ENCODE measurements at regions not wholly inside any gene's neighbourhood (a gene's known extent, or its start where the extent isn't known, plus 50 kb on each side); places are given as distances from the start of the nearest gene placed in this dataset.
"Not testable (repeated sequence)": the region's sequence is repeated elsewhere in the genome, so short reads cannot be mapped to it uniquely, and the experiment has no call there.

- Mint-ChIP-seq H3K36me3 (no peaks in the 10 kb centered on the region), H3K27ac (no peak overlapping the region), H3K4me3 (no peak overlapping the region), H3K9me3 (no peaks in the 10 kb centered on the region), H3K27me3 (no peaks in the 10 kb centered on the region), H3K4me1 (no peaks in the 10 kb centered on the region)
These were observed 56.2 kb upstream of the LRRTM4 start for GRCh38 chr2:77578354-77578753.

- Mint-ChIP-seq H3K4me1 (no peaks in the 10 kb centered on the region), H3K36me3 (no peaks in the 10 kb centered on the region), H3K4me3 (no peak overlapping the region), H3K27me3 (no peaks in the 10 kb centered on the region), H3K27ac (no peak overlapping the region), H3K9me3 (peaks cover 6% of the 10 kb centered on the region)
These were observed 57.0 kb upstream of the LRRTM4 start for GRCh38 chr2:77579076-77579769.

GRCh38 chr2:77588438-77588837 lies 66.3 kb upstream of the LRRTM4 start:
- Mint-ChIP-seq H3K4me1 (no peaks in the 10 kb centered on the region), H3K36me3 (no peaks in the 10 kb centered on the region), H3K4me3 (no peak overlapping the region), H3K27ac (no peak overlapping the region), H3K9me3 (peaks cover 7% of the 10 kb centered on the region), H3K27me3 (no peaks in the 10 kb centered on the region)

GRCh38 chr2:77590298-77590917 lies 68.2 kb upstream of the LRRTM4 start:
- H3K4me3 Mint-ChIP-seq = no peak overlapping the region
- H3K27ac Mint-ChIP-seq = no peak overlapping the region
- H3K27me3 Mint-ChIP-seq = no peaks in the 10 kb centered on the region
- H3K9me3 Mint-ChIP-seq = peaks cover 6% of the 10 kb centered on the region
- H3K36me3 Mint-ChIP-seq = no peaks in the 10 kb centered on the region
- H3K4me1 Mint-ChIP-seq = no peaks in the 10 kb centered on the region

- not testable (repeated sequence) for H3K9me3 Mint-ChIP-seq, H3K4me1 Mint-ChIP-seq, H3K36me3 Mint-ChIP-seq, H3K4me3 Mint-ChIP-seq, H3K27ac Mint-ChIP-seq, H3K27me3 Mint-ChIP-seq
These were observed 70.8 kb upstream of the LRRTM4 start for GRCh38 chr2:77592955-77593354.

- H3K36me3 Mint-ChIP-seq = no peaks in the 10 kb centered on the region
- H3K4me1 Mint-ChIP-seq = no peaks in the 10 kb centered on the region
- H3K4me3 Mint-ChIP-seq = no peak overlapping the region
- H3K9me3 Mint-ChIP-seq = peaks cover 10% of the 10 kb centered on the region
- no peak overlapping the region for H3K27ac Mint-ChIP-seq
- no peaks in the 10 kb centered on the region for H3K27me3 Mint-ChIP-seq
These were observed 80.6 kb upstream of the LRRTM4 start for GRCh38 chr2:77602771-77603170.

- no peaks in the 10 kb centered on the region for H3K27me3 Mint-ChIP-seq
- H3K36me3 Mint-ChIP-seq = no peaks in the 10 kb centered on the region
- no peaks in the 10 kb centered on the region for H3K4me1 Mint-ChIP-seq
- no peak overlapping the region for H3K4me3 Mint-ChIP-seq
- H3K27ac Mint-ChIP-seq = no peak overlapping the region
- peaks cover 9% of the 10 kb centered on the region for H3K9me3 Mint-ChIP-seq
These were observed 83.1 kb upstream of the LRRTM4 start for GRCh38 chr2:77604953-77605929.

GRCh38 chr2:77608510-77608909 lies 86.3 kb upstream of the LRRTM4 start:
- Mint-ChIP-seq H3K27ac (no peak overlapping the region), H3K4me1 (no peaks in the 10 kb centered on the region), H3K36me3 (no peaks in the 10 kb centered on the region), H3K4me3 (no peak overlapping the region), H3K9me3 (peaks cover 5% of the 10 kb centered on the region), H3K27me3 (no peaks in the 10 kb centered on the region)

- Mint-ChIP-seq H3K4me3 (no peak overlapping the region), H3K27me3 (no peaks in the 10 kb centered on the region), H3K9me3 (peaks cover 4% of the 10 kb centered on the region), H3K4me1 (no peaks in the 10 kb centered on the region), H3K27ac (no peak overlapping the region), H3K36me3 (no peaks in the 10 kb centered on the region)
These were observed 107.4 kb upstream of the LRRTM4 start for GRCh38 chr2:77629539-77629938.

- no peak overlapping the region for H3K27ac Mint-ChIP-seq
- H3K4me1 Mint-ChIP-seq = no peaks in the 10 kb centered on the region
- H3K27me3 Mint-ChIP-seq = no peaks in the 10 kb centered on the region
- peaks cover 4% of the 10 kb centered on the region for H3K9me3 Mint-ChIP-seq
- no peak overlapping the region for H3K4me3 Mint-ChIP-seq
- no peaks in the 10 kb centered on the region for H3K36me3 Mint-ChIP-seq
These were observed 108.8 kb upstream of the LRRTM4 start for GRCh38 chr2:77631007-77631406.

- peaks cover 14% of the 10 kb centered on the region for H3K9me3 Mint-ChIP-seq
- H3K36me3 Mint-ChIP-seq = no peaks in the 10 kb centered on the region
- H3K27me3 Mint-ChIP-seq = no peaks in the 10 kb centered on the region
- H3K27ac Mint-ChIP-seq = no peak overlapping the region
- H3K4me3 Mint-ChIP-seq = no peak overlapping the region
- H3K4me1 Mint-ChIP-seq = no peaks in the 10 kb centered on the region
These were observed 111.4 kb upstream of the LRRTM4 start for GRCh38 chr2:77633601-77634000.

- Mint-ChIP-seq H3K4me1 (no peaks in the 10 kb centered on the region), H3K9me3 (peaks cover 33% of the 10 kb centered on the region), H3K27ac (no peak overlapping the region), H3K4me3 (no peak overlapping the region), H3K36me3 (no peaks in the 10 kb centered on the region), H3K27me3 (no peaks in the 10 kb centered on the region)
These were observed 118.7 kb upstream of the LRRTM4 start for GRCh38 chr2:77640924-77641323.

- peaks cover 29% of the 10 kb centered on the region for H3K9me3 Mint-ChIP-seq
- H3K27me3 Mint-ChIP-seq = no peaks in the 10 kb centered on the region
- no peak overlapping the region for H3K27ac Mint-ChIP-seq
- H3K36me3 Mint-ChIP-seq = no peaks in the 10 kb centered on the region
- no peaks in the 10 kb centered on the region for H3K4me1 Mint-ChIP-seq
- no peak overlapping the region for H3K4me3 Mint-ChIP-seq
These were observed 120.2 kb upstream of the LRRTM4 start for GRCh38 chr2:77642339-77642738.

- Mint-ChIP-seq H3K36me3 (no peaks in the 10 kb centered on the region), H3K4me3 (no peak overlapping the region), H3K9me3 (no peaks in the 10 kb centered on the region), H3K27ac (no peak overlapping the region), H3K27me3 (no peaks in the 10 kb centered on the region), H3K4me1 (no peaks in the 10 kb centered on the region)
These were observed 127.7 kb upstream of the LRRTM4 start for GRCh38 chr2:77649856-77650255.

- Mint-ChIP-seq H3K27me3 (no peaks in the 10 kb centered on the region), H3K4me3 (no peak overlapping the region), H3K36me3 (no peaks in the 10 kb centered on the region), H3K4me1 (no peaks in the 10 kb centered on the region), H3K9me3 (no peaks in the 10 kb centered on the region), H3K27ac (no peak overlapping the region)
These were observed 130.3 kb upstream of the LRRTM4 start for GRCh38 chr2:77652499-77652898.

- Mint-ChIP-seq H3K36me3 (no peaks in the 10 kb centered on the region), H3K4me1 (no peaks in the 10 kb centered on the region), H3K4me3 (no peak overlapping the region), H3K9me3 (no peaks in the 10 kb centered on the region), H3K27ac (no peak overlapping the region), H3K27me3 (no peaks in the 10 kb centered on the region)
These were observed 142.3 kb upstream of the LRRTM4 start for GRCh38 chr2:77664491-77664890.
